Spleen (tissue), 11 donors: ENCODE measurements at regions not wholly inside any gene's neighbourhood (a gene's known extent, or its start where the extent isn't known, plus 50 kb on each side); places are given as distances from the start of the nearest gene placed in this dataset.

ENCODE experiments used
- DNase-seq: peaks from one replicate; pipeline ENCODE4 v3.0.0-alpha.2; 2020
- H3K27ac ChIP-seq, 8 donors: fragments of 200-600 bp; sonication (generic) in 7 of 8; 1 replicate in 4 of 8; 2 replicates in 4 of 8; pipeline versions ENCODE4 v1.5.0 to v1.8.0; 2016 to 2021; ENCODE audit warnings: inconsistent platforms in 4 of 8, mild to moderate bottlenecking in 4 of 8, moderate library complexity in 1 of 8
- H3K27me3 ChIP-seq, 7 donors: fragments of 200-600 bp; sonication (generic) in 6 of 7; replicated peaks in 1 of 7; 1 replicate in 4 of 7; 2 replicates in 3 of 7; pipeline versions ENCODE4 v1.5.0 to v1.8.0; 2016 to 2021; ENCODE audit warnings: inconsistent platforms in 3 of 7, mild to moderate bottlenecking in 1 of 7
- H3K36me3 ChIP-seq, 6 donors: fragments of 200-600 bp; sonication (generic) in 5 of 6; 1 replicate in 4 of 6; 2 replicates in 2 of 6; pipeline versions ENCODE4 v1.5.0 to v1.8.0; 2016 to 2021; ENCODE audit warnings: inconsistent platforms in 2 of 6
- H3K4me1 ChIP-seq, 6 donors: fragments of 200-600 bp; sonication (generic) in 5 of 6; 1 replicate in 3 of 6; 2 replicates in 3 of 6; pipeline versions ENCODE4 v1.5.0 to v1.8.0; 2016 to 2021; ENCODE audit warnings: inconsistent platforms in 3 of 6
- H3K4me3 ChIP-seq, 8 donors: fragments of 200-600 bp; sonication (generic) in 7 of 8; 1 replicate in 4 of 8; 2 replicates in 4 of 8; pipeline versions ENCODE4 v1.5.0 to v1.8.0; 2016 to 2021; ENCODE audit warnings: inconsistent platforms in 4 of 8, mild to moderate bottlenecking in 4 of 8, moderate library complexity in 2 of 8
- H3K9me3 ChIP-seq, 8 donors: fragments of 200-600 bp; sonication (generic) in 7 of 8; 1 replicate in 4 of 8; 2 replicates in 4 of 8; pipeline versions ENCODE4 v1.5.0 to v1.8.0; 2016 to 2021; ENCODE audit warnings: inconsistent platforms in 4 of 8
- CTCF ChIP-seq, 11 experiments: fragments of 200-600 bp in 7 of 11; fragments of 450-650 bp in 4 of 11; sonication (generic) in 4 of 11; IDR thresholded peaks in 8 of 11; conservative IDR thresholded peaks in 3 of 11; 1 replicate in 7 of 11; 2 replicates in 4 of 11; pipeline versions ENCODE4 v1.4.0 to v1.8.0; 2016 to 2021; ENCODE audit warnings: antibody characterized with exemption in 11 of 11, inconsistent platforms in 4 of 11, mild to moderate bottlenecking in 1 of 11
- POLR2A ChIP-seq, 3 donors: fragments of 450-650 bp; IDR thresholded peaks; one replicate each; pipeline ENCODE4 v1.5.1; 2017; ENCODE audit warnings: antibody characterized with exemption in 3 of 3, mild to moderate bottlenecking in 1 of 3
- POLR2AphosphoS5 ChIP-seq, 3 donors: sonication (generic); formaldehyde crosslinking; IDR thresholded peaks; one replicate each; pipeline ENCODE4 v1.5.1; 2017; ENCODE audit warnings: antibody characterized with exemption in 3 of 3
- WGBS, 5 donors: extraction: QIAGEN DNeasy Blood & Tissue Kit in 3 of 5; methylation state at CpG; one replicate each; pipeline versions ENCODE4 v1.1.5 to v1.1.7; 2013 to 2018; 5-methylcytosine and 5-hydroxymethylcytosine counted together
- intact Hi-C: fragments of 100-400 bp; cut with DNase I; formaldehyde crosslinking; loops from one replicate; pipeline ENCODE4 v1.15.0; 2023; ENCODE audit warnings: low total_unique reads
- donor health status: healthy with polysubstance abuse.
- donor health status: DM: no; HTN: no; CAD: no; lungs with moderate emphysema.
- donor health status: DM: no; HTN: no; CAD: no.
- donor health status: Bipolar disorder and iron deficiency.
- donor health status: healthy.
- donor health status: DM: no; HTN: no; CAD: no.
- donor health status: DM: yes; HTN: yes; CAD: no.

DNA sequence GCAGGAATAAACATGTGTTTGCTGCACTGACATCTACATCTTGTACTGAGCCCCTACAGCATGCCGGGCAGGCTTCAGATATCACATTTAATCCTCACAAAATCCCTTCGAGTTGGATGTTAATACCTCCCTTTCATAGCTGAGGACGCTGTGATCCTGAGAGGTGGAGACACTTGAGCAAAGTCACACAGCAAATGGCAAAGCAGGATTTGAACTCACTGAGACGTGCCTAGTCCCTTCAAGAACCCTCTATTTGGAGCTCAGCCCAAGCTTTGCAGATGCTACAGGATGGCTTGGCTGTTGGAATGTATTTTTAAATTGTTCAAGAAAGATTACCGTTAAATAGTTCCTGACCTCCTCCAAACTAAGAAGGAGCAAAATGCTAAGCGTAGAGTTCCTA, 64.6 kb upstream of the SLC6A6 start:
- Histone ChIP-seq H3K4me1 (peaks cover 0 to 8% (median 3%) of the 10 kb centered on the region in 6 donors), H3K4me3 (no peak overlapping the region), H3K27ac (no peak overlapping the region), H3K9me3 (no peaks in the 10 kb centered on the region), H3K27me3 (no peaks in the 10 kb centered on the region), H3K36me3 (no peaks in the 10 kb centered on the region)
- intact Hi-C loops = no loop called here
- no peak for TF ChIP-seq POLR2A (IDR thresholded peaks at IDR 0.05)
- TF ChIP-seq CTCF (IDR thresholded peaks at IDR 0.05 in 8 of 11, conservative IDR thresholded peaks at IDR 0.05 in 3 of 11) = no peak
- TF ChIP-seq POLR2AphosphoS5 (IDR thresholded peaks at IDR 0.05) = no peak
- 69 to 78% (median 72%) methylated on average over 6 of the region's 6 CpGs for WGBS, 5 donors
- DNase-seq = peak; percentile 11

DNA sequence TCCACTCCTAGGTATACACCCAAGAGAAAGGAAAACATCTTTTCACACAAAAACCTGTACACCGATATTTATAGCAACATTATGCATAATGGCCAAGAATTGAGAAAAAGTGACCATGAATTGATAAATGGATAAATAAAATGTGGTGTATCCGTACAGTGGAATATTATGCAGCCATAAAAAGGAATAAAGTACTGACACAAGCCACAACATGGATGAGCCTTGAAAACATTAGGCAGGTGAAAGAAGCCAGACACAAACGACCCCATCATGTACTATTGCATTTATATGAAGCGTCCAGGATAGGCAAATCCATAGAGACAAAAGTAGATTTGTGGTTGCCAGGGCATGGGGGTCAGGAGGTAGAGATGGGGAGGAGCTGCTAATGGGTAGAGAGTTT, 64.2 kb upstream of the SLC6A6 start:
- Histone ChIP-seq H3K4me1 (peaks cover 0 to 8% (median 3%) of the 10 kb centered on the region in 6 donors), H3K4me3 (no peak overlapping the region), H3K27ac (no peak overlapping the region), H3K27me3 (no peaks in the 10 kb centered on the region), H3K9me3 (no peaks in the 10 kb centered on the region), H3K36me3 (no peaks in the 10 kb centered on the region)
- no peak for TF ChIP-seq POLR2A (IDR thresholded peaks at IDR 0.05)
- no peak for TF ChIP-seq CTCF (IDR thresholded peaks at IDR 0.05 in 8 of 11, conservative IDR thresholded peaks at IDR 0.05 in 3 of 11)
- no peak for TF ChIP-seq POLR2AphosphoS5 (IDR thresholded peaks at IDR 0.05)
- 68 to 85% (median 75%) methylated on average over 4 of the region's 4 CpGs for WGBS, 5 donors
- no peak for DNase-seq
- intact Hi-C loops = no loop called here

- WGBS, 5 donors = 84 to 91% (median 88%) methylated on average over 7 of the region's 7 CpGs
- H3K36me3 ChIP-seq = no peaks in the 10 kb centered on the region
- peaks cover 0 to 8% (median 3%) of the 10 kb centered on the region in 6 donors for H3K4me1 ChIP-seq
- peak; percentile 18 for DNase-seq
- H3K4me3 ChIP-seq = no peak overlapping the region
- no peaks in the 10 kb centered on the region for H3K9me3 ChIP-seq
- TF ChIP-seq POLR2A (IDR thresholded peaks at IDR 0.05) = no peak
- TF ChIP-seq POLR2AphosphoS5 (IDR thresholded peaks at IDR 0.05) = no peak
- no peak for TF ChIP-seq CTCF (IDR thresholded peaks at IDR 0.05 in 8 of 11, conservative IDR thresholded peaks at IDR 0.05 in 3 of 11)
- H3K27ac ChIP-seq = no peak overlapping the region
- H3K27me3 ChIP-seq = no peaks in the 10 kb centered on the region
- intact Hi-C loops = no loop called here
Observed at GRCh38 chr3:14338898-14339458, 63.4 kb upstream of the SLC6A6 start.

DNA sequence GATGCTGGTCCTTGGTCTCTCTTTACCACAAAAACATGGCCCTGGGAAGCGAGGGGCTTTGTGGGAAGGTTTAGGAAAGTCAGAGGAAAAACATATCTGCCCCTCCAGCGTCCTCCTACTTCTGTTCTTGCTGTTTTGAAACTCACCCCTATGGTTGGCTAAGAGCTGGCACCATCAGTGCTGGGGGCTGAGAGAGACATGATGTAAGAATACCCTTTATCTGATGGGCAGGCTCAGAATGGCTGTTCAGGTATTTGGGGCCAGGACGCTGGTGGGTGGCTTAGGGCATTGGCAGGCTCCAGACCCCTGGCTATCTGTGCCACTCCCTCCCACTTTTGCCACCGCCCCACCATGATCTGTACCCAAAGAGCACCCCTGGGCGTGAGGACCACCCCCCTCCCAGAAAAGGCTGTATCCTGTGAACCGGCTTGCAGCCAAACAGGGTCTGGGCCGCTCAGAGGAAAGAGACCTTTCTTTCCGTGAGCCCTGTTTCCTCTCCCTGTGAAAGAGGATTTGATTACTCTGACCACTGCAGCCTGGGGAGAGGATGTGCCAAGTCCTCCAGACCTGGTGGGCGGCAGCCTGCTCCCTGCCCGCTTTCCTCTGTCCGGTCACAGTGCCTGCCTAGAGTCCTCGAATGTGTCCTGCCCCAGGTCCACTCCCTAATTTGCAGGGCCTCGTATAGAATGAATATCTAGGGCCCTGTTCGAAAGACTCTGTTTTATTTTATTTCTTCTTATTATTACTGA, 61.3 kb upstream of the SLC6A6 start:
- TF ChIP-seq CTCF (IDR thresholded peaks at IDR 0.05 in 8 of 11, conservative IDR thresholded peaks at IDR 0.05 in 3 of 11) (no peak), POLR2A (IDR thresholded peaks at IDR 0.05) (no peak), POLR2AphosphoS5 (IDR thresholded peaks at IDR 0.05) (no peak)
- no peak overlapping the region for H3K27ac ChIP-seq
- H3K4me1 ChIP-seq = peaks cover 0 to 8% (median 3%) of the 10 kb centered on the region in 6 donors
- H3K9me3 ChIP-seq = no peaks in the 10 kb centered on the region
- no peak for DNase-seq
- WGBS, 5 donors = 45 to 69% (median 64%) methylated on average over 14 of the region's 14 CpGs
- intact Hi-C loops = no loop called here
- H3K36me3 ChIP-seq = no peaks in the 10 kb centered on the region
- H3K27me3 ChIP-seq = no peaks in the 10 kb centered on the region
- H3K4me3 ChIP-seq = no peak overlapping the region
